Gastrocnemius medialis (tissue), 4 donors: ENCODE measurements at regions not wholly inside any gene's neighbourhood (a gene's known extent, or its start where the extent isn't known, plus 50 kb on each side); places are given as distances from the start of the nearest gene placed in this dataset.
A peak's percentile ranks its signal among the peaks of the same experiment; 100 is the strongest.

Experiments
- ATAC-seq, 2 donors: fragments of 150-250 bp; one replicate each; pipeline ENCODE4 v1.9.1; 2016
- DNase-seq, 2 donors: peaks; one replicate each; pipeline ENCODE4 v3.0.0-alpha.2; 2019
- H3K27ac ChIP-seq, 4 donors: fragments of 200-600 bp; sonication (generic); 1 replicate in 1 of 4; 2 replicates in 3 of 4; pipeline ENCODE4 v1.5.1; 2016 to 2018; ENCODE audit warnings: mild to moderate bottlenecking in 2 of 4, moderate library complexity in 1 of 4
- H3K27me3 ChIP-seq, 3 donors: fragments of 200-600 bp; sonication (generic) in 2 of 3; 1 replicate in 1 of 3; 2 replicates in 2 of 3; pipeline versions ENCODE4 v1.5.1 to v1.6.0; 2016 to 2019; ENCODE audit warnings: mild to moderate bottlenecking in 1 of 3, moderate library complexity in 1 of 3
- H3K36me3 ChIP-seq, 2 donors: fragments of 200-600 bp; sonication (generic) in 1 of 2; one replicate each; pipeline ENCODE4 v1.5.1; 2017 to 2018
- H3K4me1 ChIP-seq, 2 donors: fragments of 200-600 bp; sonication (generic) in 1 of 2; one replicate each; pipeline ENCODE4 v1.5.1; 2016 to 2017; ENCODE audit warnings: mild to moderate bottlenecking in 2 of 2
- H3K4me3 ChIP-seq, 4 donors: fragments of 200-600 bp; sonication (generic) in 3 of 4; 1 replicate in 1 of 4; 2 replicates in 3 of 4; pipeline ENCODE4 v1.5.1; 2016 to 2019; ENCODE audit warnings: mild to moderate bottlenecking in 2 of 4
- H3K9me3 ChIP-seq, 3 donors: fragments of 200-600 bp; sonication (generic) in 2 of 3; 1 replicate in 1 of 3; 2 replicates in 2 of 3; pipeline ENCODE4 v1.5.1; 2016 to 2019
- CTCF ChIP-seq, 5 experiments: fragments of 450-650 bp in 3 of 5; fragments of 200-600 bp in 2 of 5; sonication (generic) in 2 of 5; IDR thresholded peaks in 4 of 5; conservative IDR thresholded peaks in 1 of 5; 1 replicate in 4 of 5; 2 replicates in 1 of 5; pipeline ENCODE4 v1.5.1; 2016 to 2019; ENCODE audit warnings: antibody characterized with exemption in 5 of 5, mild to moderate bottlenecking in 3 of 5, moderate library complexity in 3 of 5
- POLR2A ChIP-seq, 2 donors: fragments of 450-650 bp; IDR thresholded peaks; one replicate each; pipeline ENCODE4 v1.6.1; 2017; ENCODE audit warnings: antibody characterized with exemption in 2 of 2, mild to moderate bottlenecking in 2 of 2, moderate library complexity in 2 of 2
- in situ Hi-C, 4 donors: fragments of 200-750 bp; cut with MboI; loops; one replicate each; pipeline versions ENCODE4 v1.15.0 to v1.8.0; 2017; ENCODE audit warnings: low sequenced_read_pairs in 4 of 4
- intact Hi-C: fragments of 100-400 bp; cut with DNase I; formaldehyde crosslinking; loops from one replicate; pipeline ENCODE4 v1.15.1; 2023; ENCODE audit warnings: low total_unique reads

GRCh38 chr10:29186221-29186620 is 102.6 kb upstream of the LYZL1 start:
- no peak for ATAC-seq

GRCh38 chr10:29189256-29189655 is 99.6 kb upstream of the LYZL1 start:
- H3K36me3 ChIP-seq = no peaks in the 10 kb centered on the region
- peak in 1 of 2 donors; percentile 68 for ATAC-seq
- DNase-seq = peak in 1 of 2 donors; percentile 30
- no peak overlapping the region for H3K4me3 ChIP-seq
- no peaks in the 10 kb centered on the region for H3K4me1 ChIP-seq
- H3K27me3 ChIP-seq = no peaks in the 10 kb centered on the region
- in situ Hi-C loops = no loop called here
- no peaks in the 10 kb centered on the region for H3K9me3 ChIP-seq
- intact Hi-C loops = no loop called here
- no peak for TF ChIP-seq POLR2A (IDR thresholded peaks at IDR 0.05)
- TF ChIP-seq CTCF (IDR thresholded peaks at IDR 0.05 in 4 of 5, conservative IDR thresholded peaks at IDR 0.05 in 1 of 5) = no peak
- H3K27ac ChIP-seq = no peak overlapping the region

More at GRCh38 chr10:29186221-29186620, 102.6 kb upstream of the LYZL1 start:
- Histone ChIP-seq H3K4me1 (no peaks in the 10 kb centered on the region), H3K9me3 (no peaks in the 10 kb centered on the region), H3K4me3 (no peak overlapping the region), H3K36me3 (no peaks in the 10 kb centered on the region), H3K27ac (no peak overlapping the region), H3K27me3 (no peaks in the 10 kb centered on the region)
- intact Hi-C loops (no loop called here), in situ Hi-C loops (no loop called here)
- TF ChIP-seq POLR2A (IDR thresholded peaks at IDR 0.05) (no peak), CTCF (IDR thresholded peaks at IDR 0.05 in 4 of 5, conservative IDR thresholded peaks at IDR 0.05 in 1 of 5) (no peak)
- no peak for DNase-seq

GRCh38 chr10:29191674-29192073 is 97.2 kb upstream of the LYZL1 start:
- Histone ChIP-seq H3K9me3 (no peaks in the 10 kb centered on the region), H3K4me1 (no peaks in the 10 kb centered on the region), H3K36me3 (no peaks in the 10 kb centered on the region), H3K27me3 (no peaks in the 10 kb centered on the region), H3K27ac (no peak overlapping the region), H3K4me3 (no peak overlapping the region)
- DNase-seq (no peak), ATAC-seq (no peak)
- intact Hi-C loops = no loop called here
- TF ChIP-seq POLR2A (IDR thresholded peaks at IDR 0.05) (no peak), CTCF (IDR thresholded peaks at IDR 0.05 in 4 of 5, conservative IDR thresholded peaks at IDR 0.05 in 1 of 5) (no peak)
- in situ Hi-C loops = no loop called here

DNA sequence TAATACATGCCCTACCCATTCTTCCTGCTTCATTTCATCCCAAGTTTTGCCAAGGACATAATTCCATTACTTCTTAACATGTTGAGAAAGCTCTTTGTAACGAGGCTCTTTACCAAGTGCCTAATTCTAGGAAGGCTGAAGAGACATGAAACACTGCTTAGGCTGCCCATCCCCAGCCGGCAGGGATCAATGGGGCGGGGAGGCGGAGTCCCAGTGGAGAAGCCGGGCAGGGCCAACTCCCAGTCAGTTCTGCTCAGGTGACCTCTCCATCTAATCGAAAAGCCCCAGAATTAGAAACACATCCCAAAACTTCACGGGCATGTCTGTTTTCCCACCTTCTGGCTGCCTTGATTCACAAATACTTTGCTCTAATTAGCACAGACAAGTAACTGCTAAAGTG is 89.5 kb upstream of the LYZL1 start:
- ATAC-seq (no peak), DNase-seq (no peak)
- intact Hi-C loops = no loop called here
- no peaks in the 10 kb centered on the region for H3K4me1 ChIP-seq
- H3K27ac ChIP-seq = no peak overlapping the region
- H3K36me3 ChIP-seq = no peaks in the 10 kb centered on the region
- no peak overlapping the region for H3K4me3 ChIP-seq
- no peaks in the 10 kb centered on the region for H3K27me3 ChIP-seq
- no peaks in the 10 kb centered on the region for H3K9me3 ChIP-seq
- in situ Hi-C loops = no loop called here
- no peak for TF ChIP-seq CTCF (IDR thresholded peaks at IDR 0.05 in 4 of 5, conservative IDR thresholded peaks at IDR 0.05 in 1 of 5)
- TF ChIP-seq POLR2A (IDR thresholded peaks at IDR 0.05) = no peak

- H3K27me3 ChIP-seq = no peaks in the 10 kb centered on the region
- H3K4me1 ChIP-seq = no peaks in the 10 kb centered on the region
- in situ Hi-C loops (no loop called here), intact Hi-C loops (no loop called here)
- no peaks in the 10 kb centered on the region for H3K9me3 ChIP-seq
- ATAC-seq (no peak), DNase-seq (no peak)
- H3K36me3 ChIP-seq = no peaks in the 10 kb centered on the region
- H3K4me3 ChIP-seq = no peak overlapping the region
- no peak overlapping the region for H3K27ac ChIP-seq
- TF ChIP-seq POLR2A (IDR thresholded peaks at IDR 0.05) (no peak), CTCF (IDR thresholded peaks at IDR 0.05 in 4 of 5, conservative IDR thresholded peaks at IDR 0.05 in 1 of 5) (no peak)
These were observed 88.8 kb upstream of the LYZL1 start for GRCh38 chr10:29199941-29200679.
